ENCODE measurements at regions not wholly inside any gene's neighbourhood (a gene's known extent, or its start where the extent isn't known, plus 50 kb on each side); places are given as distances from the start of the nearest gene placed in this dataset.

DNA sequence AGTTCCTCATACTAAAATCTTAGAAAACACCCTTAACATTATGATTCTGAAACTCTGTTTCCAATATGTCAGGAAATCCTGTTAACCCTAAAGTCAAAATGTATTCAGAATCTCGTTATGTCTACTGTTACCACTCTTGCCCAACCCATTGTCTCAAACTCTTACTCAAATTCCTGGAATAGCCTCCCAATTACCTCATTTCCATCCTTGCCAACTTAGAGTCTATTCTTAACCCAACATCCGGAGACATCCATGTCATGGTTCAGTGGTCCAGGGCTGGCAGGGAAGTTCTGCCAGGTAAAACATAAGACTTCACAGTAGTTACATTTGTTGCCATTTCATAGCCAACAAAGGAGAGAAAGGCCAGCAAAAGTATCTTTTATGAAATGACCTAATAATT lies 593.9 kb downstream of the PYDC2 start:
- TF ChIP-seq, protein P1, sequence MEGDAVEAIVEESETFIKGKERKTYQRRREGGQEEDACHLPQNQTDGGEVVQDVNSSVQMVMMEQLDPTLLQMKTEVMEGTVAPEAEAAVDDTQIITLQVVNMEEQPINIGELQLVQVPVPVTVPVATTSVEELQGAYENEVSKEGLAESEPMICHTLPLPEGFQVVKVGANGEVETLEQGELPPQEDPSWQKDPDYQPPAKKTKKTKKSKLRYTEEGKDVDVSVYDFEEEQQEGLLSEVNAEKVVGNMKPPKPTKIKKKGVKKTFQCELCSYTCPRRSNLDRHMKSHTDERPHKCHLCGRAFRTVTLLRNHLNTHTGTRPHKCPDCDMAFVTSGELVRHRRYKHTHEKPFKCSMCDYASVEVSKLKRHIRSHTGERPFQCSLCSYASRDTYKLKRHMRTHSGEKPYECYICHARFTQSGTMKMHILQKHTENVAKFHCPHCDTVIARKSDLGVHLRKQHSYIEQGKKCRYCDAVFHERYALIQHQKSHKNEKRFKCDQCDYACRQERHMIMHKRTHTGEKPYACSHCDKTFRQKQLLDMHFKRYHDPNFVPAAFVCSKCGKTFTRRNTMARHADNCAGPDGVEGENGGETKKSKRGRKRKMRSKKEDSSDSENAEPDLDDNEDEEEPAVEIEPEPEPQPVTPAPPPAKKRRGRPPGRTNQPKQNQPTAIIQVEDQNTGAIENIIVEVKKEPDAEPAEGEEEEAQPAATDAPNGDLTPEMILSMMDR (IDR thresholded peaks at IDR 0.05), result no peak
- ATAC-seq (ENCODE audit: low FRiP score) (no peak), DNase-seq (ENCODE audit: low spot score) (no peak)

DNA sequence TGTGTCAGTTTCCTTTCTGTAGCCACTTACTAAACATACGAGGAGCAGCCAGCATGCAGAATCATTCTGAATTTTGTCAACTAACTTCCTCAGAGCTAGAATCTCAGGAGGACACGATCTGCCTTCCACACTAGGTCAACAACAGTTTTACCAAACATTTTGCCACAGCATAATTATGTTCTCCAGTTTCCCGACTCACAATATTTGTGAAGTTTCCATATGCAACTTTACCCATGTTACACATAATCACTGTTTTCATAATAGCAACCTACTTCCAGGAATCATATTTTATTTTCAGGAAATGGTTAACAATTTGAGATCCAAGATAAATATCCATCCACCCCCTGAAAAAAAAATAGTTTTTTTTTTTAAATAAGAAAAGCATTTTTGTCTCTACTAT lies 595.0 kb downstream of the PYDC2 start:
- DNase-seq (ENCODE audit: low spot score) (no peak), ATAC-seq (ENCODE audit: low FRiP score) (no peak)
- TF ChIP-seq, protein P1 (IDR thresholded peaks at IDR 0.05), result no peak

DNA sequence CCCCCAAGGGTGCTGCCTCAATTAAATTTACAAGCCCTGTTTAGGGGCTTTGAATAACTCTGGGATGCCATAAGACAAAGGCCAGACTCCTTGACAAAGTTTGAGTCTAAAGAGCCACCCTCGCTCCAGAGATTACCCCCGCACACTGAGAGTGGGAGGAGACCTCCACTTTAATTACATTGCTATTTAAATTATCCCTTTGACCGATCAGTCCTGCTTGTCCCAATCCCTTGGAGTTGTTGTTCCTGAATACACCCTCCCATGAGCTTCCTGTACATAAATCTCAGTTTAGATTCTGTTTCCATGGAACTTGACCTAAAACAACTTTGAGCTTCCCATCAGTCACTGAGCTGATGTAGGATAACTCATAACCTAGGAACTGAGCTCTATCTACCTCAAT lies 596.3 kb downstream of the PYDC2 start:
- DNase-seq (ENCODE audit: low spot score), result no peak
- TF ChIP-seq, protein P1 (IDR thresholded peaks at IDR 0.05), result no peak
- ATAC-seq (ENCODE audit: low FRiP score), result no peak

DNA sequence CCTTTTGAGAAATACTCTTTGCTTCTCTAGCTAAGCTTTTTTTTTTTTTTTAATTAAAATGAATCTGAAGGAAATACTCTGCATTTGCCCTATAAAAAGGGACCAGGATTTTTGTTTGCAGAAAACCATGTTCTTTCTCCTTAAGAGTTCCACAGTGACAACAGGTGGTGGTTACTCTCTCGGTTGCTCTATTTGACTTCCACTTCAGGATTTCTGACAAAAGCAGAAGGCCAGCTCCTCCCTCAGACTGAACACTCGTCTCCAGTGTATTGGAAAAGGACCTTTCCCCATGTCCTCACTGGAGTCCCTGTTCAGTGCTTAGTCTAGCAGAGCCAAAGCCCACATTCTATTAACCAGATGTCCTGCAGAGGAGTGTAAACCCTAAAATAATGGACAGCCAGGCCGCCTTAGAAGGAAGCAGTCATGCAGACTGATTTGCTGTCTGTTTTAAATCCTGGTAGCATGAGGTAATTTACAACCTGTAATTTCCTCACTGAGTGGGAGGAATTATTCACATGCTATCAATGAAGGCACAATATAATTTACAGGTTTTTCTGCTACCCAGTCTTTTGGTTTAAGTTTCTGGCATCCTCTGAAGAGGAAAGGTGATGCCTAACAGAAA lies 599.3 kb downstream of the PYDC2 start:
- ATAC-seq (ENCODE audit: low FRiP score) (no peak), DNase-seq (ENCODE audit: low spot score) (no peak)
- TF ChIP-seq, protein P1 (IDR thresholded peaks at IDR 0.05), result no peak

DNA sequence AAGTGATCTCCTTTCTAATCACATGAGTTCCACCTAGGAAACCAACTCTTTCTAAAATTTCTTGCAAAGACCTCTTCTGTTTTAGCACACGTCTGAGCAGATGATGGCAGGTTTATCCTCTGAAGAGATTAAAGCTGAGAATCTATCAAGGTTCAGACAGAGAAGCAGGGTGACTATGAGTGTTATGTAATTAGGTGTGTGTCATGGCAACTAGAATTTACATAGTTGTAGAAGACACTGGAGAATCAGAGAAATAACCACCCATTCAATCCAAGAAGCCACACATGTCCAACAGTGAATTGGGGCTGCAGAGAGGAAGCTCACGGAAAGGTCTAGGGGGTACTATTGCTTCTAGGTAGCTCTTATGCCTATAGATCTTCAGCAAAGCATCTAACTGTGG lies 600.5 kb downstream of the PYDC2 start:
- ATAC-seq (ENCODE audit: low FRiP score) (no peak), DNase-seq (ENCODE audit: low spot score) (no peak)
- TF ChIP-seq, protein P1 (IDR thresholded peaks at IDR 0.05), result no peak

DNA sequence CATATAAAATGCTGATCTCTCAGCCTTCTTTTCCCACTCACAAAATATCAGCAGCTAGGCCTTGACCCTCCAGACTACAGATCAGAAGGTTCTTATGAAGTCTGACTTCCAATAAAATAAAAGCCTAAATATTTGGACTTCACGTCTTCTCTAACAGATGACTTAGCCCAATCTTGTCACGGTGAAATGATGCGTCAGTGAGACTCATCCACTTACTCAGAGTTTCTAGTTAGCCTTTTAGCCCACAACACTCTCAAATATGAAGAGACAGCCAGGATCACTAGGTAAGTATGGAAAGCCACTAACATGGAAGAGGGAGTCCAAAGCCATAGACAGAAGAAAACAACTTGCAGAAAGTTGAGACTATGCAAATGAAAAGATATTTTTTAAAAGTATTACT lies 601.2 kb downstream of the PYDC2 start:
- ATAC-seq (ENCODE audit: low FRiP score) (no peak), DNase-seq (ENCODE audit: low spot score) (no peak)
- TF ChIP-seq, protein P1 (IDR thresholded peaks at IDR 0.05), result no peak

DNA sequence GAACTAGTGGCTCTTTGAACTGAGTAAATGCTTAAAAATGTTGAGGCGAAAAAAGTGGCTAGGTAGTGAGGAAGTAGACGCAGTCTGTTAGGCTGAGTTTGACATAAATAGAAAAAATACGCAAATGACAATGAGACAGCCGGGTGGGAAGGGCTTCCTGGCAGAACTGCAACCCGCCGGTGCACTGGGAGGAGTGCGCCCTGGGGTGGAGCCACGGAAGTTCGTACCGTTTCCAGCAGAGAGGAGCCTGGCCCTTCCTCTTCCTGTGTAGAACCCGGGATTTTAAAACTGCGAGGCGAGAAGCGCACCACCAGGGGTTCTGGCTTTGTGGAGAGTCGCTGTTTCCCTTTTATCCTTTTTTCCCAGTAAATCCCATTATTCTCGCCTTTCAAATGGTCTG lies 602.6 kb downstream of the PYDC2 start:
- DNase-seq (ENCODE audit: low spot score) (no peak), ATAC-seq (ENCODE audit: low FRiP score) (no peak)
- TF ChIP-seq, protein P1 (IDR thresholded peaks at IDR 0.05), result no peak
